Lower leg skin (tissue), 3 donors: ENCODE measurements at regions not wholly inside any gene's neighbourhood (a gene's known extent, or its start where the extent isn't known, plus 50 kb on each side); places are given as distances from the start of the nearest gene placed in this dataset.
"Not testable (repeated sequence)": the region's sequence is repeated elsewhere in the genome, so short reads cannot be mapped to it uniquely, and the experiment has no call there.

Experiments used
- POLR2A ChIP-seq, 2 donors: fragments of 450-650 bp; IDR thresholded peaks; one replicate each; pipeline ENCODE4 v1.6.1; 2016 to 2017; ENCODE audit warnings: antibody characterized with exemption in 2 of 2, mild to moderate bottlenecking in 1 of 2, moderate library complexity in 1 of 2
- TF ChIP-seq, protein P1 (sequence below), 3 donors: fragments of 450-650 bp; IDR thresholded peaks; one replicate each; pipeline ENCODE4 v1.5.1; 2016; ENCODE audit warnings: antibody characterized with exemption in 3 of 3, mild to moderate bottlenecking in 3 of 3, moderate library complexity in 2 of 3

DNA sequence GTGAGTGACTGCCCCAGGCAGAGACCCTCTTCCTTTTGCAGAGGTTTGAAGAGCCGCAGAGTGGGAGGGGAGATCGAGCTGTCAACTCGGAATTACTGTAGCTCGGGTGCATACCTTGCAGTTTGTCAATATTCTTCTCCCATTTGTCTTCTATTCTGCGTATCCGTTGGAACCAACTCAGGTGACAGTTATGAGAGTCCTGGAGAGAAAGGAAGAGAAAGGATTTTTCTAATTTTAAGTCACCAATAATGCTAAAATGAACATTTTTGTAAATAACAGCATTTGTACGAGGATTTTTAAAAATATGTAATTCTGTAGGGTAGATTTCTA lies 1393.4 kb downstream of the CDH12 start:
- TF ChIP-seq, protein P1, sequence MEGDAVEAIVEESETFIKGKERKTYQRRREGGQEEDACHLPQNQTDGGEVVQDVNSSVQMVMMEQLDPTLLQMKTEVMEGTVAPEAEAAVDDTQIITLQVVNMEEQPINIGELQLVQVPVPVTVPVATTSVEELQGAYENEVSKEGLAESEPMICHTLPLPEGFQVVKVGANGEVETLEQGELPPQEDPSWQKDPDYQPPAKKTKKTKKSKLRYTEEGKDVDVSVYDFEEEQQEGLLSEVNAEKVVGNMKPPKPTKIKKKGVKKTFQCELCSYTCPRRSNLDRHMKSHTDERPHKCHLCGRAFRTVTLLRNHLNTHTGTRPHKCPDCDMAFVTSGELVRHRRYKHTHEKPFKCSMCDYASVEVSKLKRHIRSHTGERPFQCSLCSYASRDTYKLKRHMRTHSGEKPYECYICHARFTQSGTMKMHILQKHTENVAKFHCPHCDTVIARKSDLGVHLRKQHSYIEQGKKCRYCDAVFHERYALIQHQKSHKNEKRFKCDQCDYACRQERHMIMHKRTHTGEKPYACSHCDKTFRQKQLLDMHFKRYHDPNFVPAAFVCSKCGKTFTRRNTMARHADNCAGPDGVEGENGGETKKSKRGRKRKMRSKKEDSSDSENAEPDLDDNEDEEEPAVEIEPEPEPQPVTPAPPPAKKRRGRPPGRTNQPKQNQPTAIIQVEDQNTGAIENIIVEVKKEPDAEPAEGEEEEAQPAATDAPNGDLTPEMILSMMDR (IDR thresholded peaks at IDR 0.05), result not testable (repeated sequence)
- TF ChIP-seq POLR2A (IDR thresholded peaks at IDR 0.05), result not testable (repeated sequence)
